Natural killer cell (primary cell): ENCODE measurements at regions not wholly inside any gene's neighbourhood (a gene's known extent, or its start where the extent isn't known, plus 50 kb on each side); places are given as distances from the start of the nearest gene placed in this dataset.

ENCODE experiments used
- ATAC-seq, 3 donors: fragments of 150-1000 bp in 2 of 3; fragments of 200-7000 bp in 1 of 3; cut with Tn5 transposase; 1 replicate in 1 of 3; 2 replicates in 2 of 3; pipeline ENCODE4 v1.10.0; 2021; ENCODE audit warnings: mild to moderate bottlenecking in 2 of 3, moderate library complexity in 2 of 3
- DNase-seq, 2 donors: peaks; one replicate each; pipeline versions ENCODE4 v3.0.0 to v3.0.0-alpha.2; 2013 to 2021; ENCODE audit warnings: mixed read lengths in 1 of 2
- H3K27ac ChIP-seq: one replicate; pipeline ENCODE4 v1.5.1; 2013; ENCODE audit warnings: mild to moderate bottlenecking, low read length
- H3K27me3 ChIP-seq: one replicate; pipeline ENCODE4 v1.6.1; 2013; ENCODE audit warnings: low read length; ENCODE audit not compliant: control insufficient read depth, insufficient read depth
- H3K36me3 ChIP-seq: one replicate; pipeline ENCODE4 v1.6.1; 2013; ENCODE audit warnings: low read length; ENCODE audit not compliant: control insufficient read depth, insufficient read depth
- H3K4me1 ChIP-seq: one replicate; pipeline ENCODE4 v1.6.1; 2013; ENCODE audit warnings: low read length; ENCODE audit not compliant: control insufficient read depth, insufficient read depth
- H3K4me3 ChIP-seq: one replicate; pipeline ENCODE4 v1.5.1; 2013; ENCODE audit warnings: low read length
- H3K9me3 ChIP-seq: one replicate; pipeline ENCODE4 v1.6.1; 2013; ENCODE audit warnings: low read length; ENCODE audit not compliant: control insufficient read depth, insufficient read depth
- H3K27ac Mint-ChIP-seq, 2 donors: one replicate each; pipeline ENCODE4 v1.8.0; 2022; ENCODE audit warnings: mild to moderate bottlenecking in 2 of 2, mixed read lengths in 2 of 2, moderate library complexity in 1 of 2
- H3K27me3 Mint-ChIP-seq, 2 donors: one replicate each; pipeline ENCODE4 v1.8.0; 2022; ENCODE audit warnings: low read depth in 2 of 2, mixed read lengths in 2 of 2
- H3K36me3 Mint-ChIP-seq: one replicate; pipeline ENCODE4 v1.8.0; 2022; ENCODE audit warnings: mixed read lengths
- H3K4me1 Mint-ChIP-seq, 2 donors: one replicate each; pipeline ENCODE4 v1.8.0; 2022; ENCODE audit warnings: mixed read lengths in 2 of 2
- H3K4me3 Mint-ChIP-seq: one replicate; pipeline ENCODE4 v1.8.0; 2022; ENCODE audit warnings: mild to moderate bottlenecking, moderate library complexity, mixed read lengths
- H3K9me3 Mint-ChIP-seq, 2 donors: one replicate each; pipeline ENCODE4 v1.8.0; 2022; ENCODE audit warnings: mixed read lengths in 2 of 2
- WGBS: methylation state at CpG from one replicate; pipeline ENCODE4 v1.1.7; 2013; ENCODE audit warnings: missing lambda C conversion rate; ENCODE audit not compliant: insufficient coverage; 5-methylcytosine and 5-hydroxymethylcytosine counted together
- intact Hi-C: fragments of 100-400 bp; cut with micrococcal nuclease; formaldehyde crosslinking; loops from one replicate; pipeline ENCODE4 v1.14.2; 2022
- TF ChIP-seq, protein P1 (sequence below): fragments of 200-600 bp; IDR thresholded peaks from one replicate; pipeline ENCODE4 v1.8.0; 2022; ENCODE audit warnings: antibody characterized with exemption

DNA sequence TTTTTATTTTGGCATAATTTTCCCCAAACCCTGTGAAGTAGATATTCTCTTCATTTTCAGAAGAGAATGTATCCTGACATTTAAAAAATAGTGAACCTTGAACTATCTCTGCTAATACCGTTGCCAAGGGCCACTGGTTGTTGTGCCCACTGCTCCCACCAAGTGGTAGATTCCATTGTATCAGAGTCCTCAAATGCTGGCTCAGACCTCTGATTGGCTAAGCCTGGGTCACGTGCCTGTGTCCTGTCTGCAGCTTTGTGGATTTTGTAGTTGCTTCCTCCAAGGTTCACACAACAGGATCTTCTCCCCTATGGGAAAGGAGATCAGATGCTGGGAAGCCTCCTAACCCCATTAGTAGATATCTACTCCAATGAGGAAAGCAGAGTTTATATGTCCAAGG lies 104.8 kb upstream of the CASK start:
- ATAC-seq (no peak), DNase-seq (no peak)
- TF ChIP-seq, protein P1, sequence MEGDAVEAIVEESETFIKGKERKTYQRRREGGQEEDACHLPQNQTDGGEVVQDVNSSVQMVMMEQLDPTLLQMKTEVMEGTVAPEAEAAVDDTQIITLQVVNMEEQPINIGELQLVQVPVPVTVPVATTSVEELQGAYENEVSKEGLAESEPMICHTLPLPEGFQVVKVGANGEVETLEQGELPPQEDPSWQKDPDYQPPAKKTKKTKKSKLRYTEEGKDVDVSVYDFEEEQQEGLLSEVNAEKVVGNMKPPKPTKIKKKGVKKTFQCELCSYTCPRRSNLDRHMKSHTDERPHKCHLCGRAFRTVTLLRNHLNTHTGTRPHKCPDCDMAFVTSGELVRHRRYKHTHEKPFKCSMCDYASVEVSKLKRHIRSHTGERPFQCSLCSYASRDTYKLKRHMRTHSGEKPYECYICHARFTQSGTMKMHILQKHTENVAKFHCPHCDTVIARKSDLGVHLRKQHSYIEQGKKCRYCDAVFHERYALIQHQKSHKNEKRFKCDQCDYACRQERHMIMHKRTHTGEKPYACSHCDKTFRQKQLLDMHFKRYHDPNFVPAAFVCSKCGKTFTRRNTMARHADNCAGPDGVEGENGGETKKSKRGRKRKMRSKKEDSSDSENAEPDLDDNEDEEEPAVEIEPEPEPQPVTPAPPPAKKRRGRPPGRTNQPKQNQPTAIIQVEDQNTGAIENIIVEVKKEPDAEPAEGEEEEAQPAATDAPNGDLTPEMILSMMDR = no peak
- Mint-ChIP-seq H3K27ac (no peak overlapping the region), H3K4me3 (no peak overlapping the region), H3K9me3 (no peaks in the 10 kb centered on the region), H3K36me3 (no peaks in the 10 kb centered on the region), H3K27me3 (peaks cover 0 to 17% of the 10 kb centered on the region in 2 donors), H3K4me1 (no peaks in the 10 kb centered on the region)
- no peak overlapping the region for H3K27ac ChIP-seq
- H3K36me3 ChIP-seq = no peaks in the 10 kb centered on the region
- H3K27me3 ChIP-seq = no peaks in the 10 kb centered on the region
- H3K4me1 ChIP-seq = no peaks in the 10 kb centered on the region
- no peaks in the 10 kb centered on the region for H3K9me3 ChIP-seq
- 100% methylated on average over 1 of the region's 2 CpGs for WGBS
- intact Hi-C loops = no loop called here
- no peak overlapping the region for H3K4me3 ChIP-seq

DNA sequence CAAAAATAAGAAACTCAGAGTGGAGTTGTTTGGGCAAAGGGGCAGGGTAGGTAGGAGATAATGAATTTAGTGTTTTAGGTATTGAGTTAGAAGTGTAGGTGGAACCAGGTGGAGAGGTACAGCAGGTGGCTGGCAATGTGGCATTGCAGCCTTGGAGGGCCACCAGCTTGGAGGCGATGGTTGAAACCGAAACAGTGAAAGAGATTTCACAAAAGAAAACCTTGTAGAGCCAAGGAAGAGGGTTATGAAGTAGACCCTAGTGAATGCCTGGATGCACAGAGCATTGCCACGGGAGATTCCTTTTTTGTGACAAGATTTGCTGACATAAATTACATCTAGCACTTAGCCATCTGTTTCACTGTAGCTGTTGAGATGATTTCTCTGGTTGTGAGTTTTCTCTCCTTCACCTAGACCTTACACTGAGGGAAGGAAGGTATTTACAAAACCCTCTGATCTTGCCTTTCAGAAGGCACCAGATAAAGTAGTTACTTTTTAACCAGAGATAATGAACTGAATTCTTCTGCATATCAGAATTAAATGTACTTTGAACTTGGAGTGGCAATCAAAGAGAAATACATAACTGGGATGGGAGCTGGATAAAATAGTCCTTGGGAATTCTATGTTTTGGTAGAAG lies 104.1 kb upstream of the CASK start:
- ATAC-seq = no peak
- no peaks in the 10 kb centered on the region for H3K36me3 ChIP-seq

DNA sequence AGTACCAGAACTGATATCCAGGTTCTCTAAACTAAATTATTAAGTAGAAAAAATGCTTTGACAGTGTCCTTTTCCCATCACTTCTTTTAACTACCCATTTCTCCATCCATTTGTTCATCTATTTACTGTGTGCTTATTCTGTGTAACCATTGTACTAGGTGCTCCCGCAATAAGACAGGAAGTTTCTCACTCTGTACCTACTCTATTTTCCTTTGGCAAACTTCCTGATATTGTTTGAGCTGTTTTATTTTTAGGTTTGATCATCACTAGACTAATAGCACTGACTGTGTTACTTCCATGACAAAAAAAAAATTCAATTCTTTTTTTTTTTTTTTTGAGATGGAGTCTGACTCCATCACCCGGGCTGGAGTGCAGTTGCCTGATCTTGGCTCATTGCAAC lies 102.5 kb upstream of the CASK start:
- whole genome bisulfite sequencing = 100% methylated on average over 1 of the region's 2 CpGs
- H3K36me3 ChIP-seq = no peaks in the 10 kb centered on the region
- TF ChIP-seq, protein P1 = no peak
- intact Hi-C loops = no loop called here
- peaks cover 0 to 2% of the 10 kb centered on the region in 2 donors for H3K4me1 Mint-ChIP-seq
- no peaks in the 10 kb centered on the region for H3K9me3 ChIP-seq
- no peak for DNase-seq
- peaks cover 3% of the 10 kb centered on the region for H3K4me1 ChIP-seq
- H3K27me3 Mint-ChIP-seq = peaks cover 0 to 10% of the 10 kb centered on the region in 2 donors
- H3K9me3 Mint-ChIP-seq = no peaks in the 10 kb centered on the region
- ATAC-seq = no peak
- H3K27me3 ChIP-seq = no peaks in the 10 kb centered on the region
- H3K27ac ChIP-seq = no peak overlapping the region
- H3K36me3 Mint-ChIP-seq = no peaks in the 10 kb centered on the region
- no peak overlapping the region for H3K4me3 Mint-ChIP-seq
- H3K27ac Mint-ChIP-seq = no peak overlapping the region
- no peak overlapping the region for H3K4me3 ChIP-seq

More for the DNA sequence above, 104.1 kb upstream of the CASK start:
- intact Hi-C loops = no loop called here
- Histone ChIP-seq H3K4me1 (no peaks in the 10 kb centered on the region), H3K27ac (no peak overlapping the region), H3K9me3 (no peaks in the 10 kb centered on the region), H3K27me3 (no peaks in the 10 kb centered on the region), H3K4me3 (no peak overlapping the region)
- H3K4me3 Mint-ChIP-seq = no peak overlapping the region
- no peaks in the 10 kb centered on the region for H3K36me3 Mint-ChIP-seq
- TF ChIP-seq, protein P1 = no peak
- peaks cover 0 to 11% of the 10 kb centered on the region in 2 donors for H3K27me3 Mint-ChIP-seq
- no peaks in the 10 kb centered on the region for H3K9me3 Mint-ChIP-seq
- DNase-seq = no peak
- no peaks in the 10 kb centered on the region for H3K4me1 Mint-ChIP-seq
- WGBS = 92% methylated on average over 2 of the region's 3 CpGs
- H3K27ac Mint-ChIP-seq = no peak overlapping the region

DNA sequence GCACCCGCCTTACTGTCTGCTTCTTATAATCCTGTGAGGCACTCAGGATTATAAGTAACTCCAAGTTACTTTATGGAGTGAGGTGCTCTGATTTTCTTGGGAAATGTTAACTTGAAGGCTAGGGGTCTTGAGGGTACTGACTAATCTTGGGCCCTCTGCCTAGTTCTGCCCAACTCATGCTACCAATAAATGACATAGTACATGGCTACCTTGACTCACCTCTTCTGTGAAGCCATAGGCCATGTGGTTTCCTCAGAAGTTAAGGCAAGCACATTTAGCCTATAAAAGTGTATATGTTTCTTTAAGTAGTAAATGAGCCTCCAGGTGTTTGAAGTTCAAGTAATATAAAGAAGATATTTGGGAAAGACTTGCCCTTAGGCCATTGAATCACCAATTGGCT lies 99.8 kb upstream of the CASK start:
- peaks cover 6 to 15% of the 10 kb centered on the region in 2 donors for H3K4me1 Mint-ChIP-seq
- ATAC-seq (no peak), DNase-seq (no peak)
- no peak overlapping the region for H3K4me3 Mint-ChIP-seq
- Histone ChIP-seq H3K27me3 (no peaks in the 10 kb centered on the region), H3K4me1 (peaks cover 9% of the 10 kb centered on the region), H3K27ac (no peak overlapping the region), H3K36me3 (no peaks in the 10 kb centered on the region), H3K9me3 (no peaks in the 10 kb centered on the region), H3K4me3 (no peak overlapping the region)
- intact Hi-C loops = no loop called here
- H3K9me3 Mint-ChIP-seq = no peaks in the 10 kb centered on the region
- TF ChIP-seq, protein P1 = no peak
- no peaks in the 10 kb centered on the region for H3K36me3 Mint-ChIP-seq
- WGBS = 100% methylated on average over 1 of the region's 1 CpG
- H3K27me3 Mint-ChIP-seq = peaks cover 0 to 10% of the 10 kb centered on the region in 2 donors
- H3K27ac Mint-ChIP-seq = no peak overlapping the region
